Spleen (tissue), 7 donors: ENCODE measurements at regions not wholly inside any gene's neighbourhood (a gene's known extent, or its start where the extent isn't known, plus 50 kb on each side); places are given as distances from the start of the nearest gene placed in this dataset.

Experiments used
- POLR2A ChIP-seq, 3 donors: fragments of 450-650 bp; IDR thresholded peaks; one replicate each; pipeline ENCODE4 v1.5.1; 2017; ENCODE audit warnings: antibody characterized with exemption in 3 of 3, mild to moderate bottlenecking in 1 of 3
- POLR2AphosphoS5 ChIP-seq, 3 donors: sonication (generic); formaldehyde crosslinking; IDR thresholded peaks; one replicate each; pipeline ENCODE4 v1.5.1; 2017; ENCODE audit warnings: antibody characterized with exemption in 3 of 3
- TF ChIP-seq, protein P1 (sequence below), 11 experiments: fragments of 200-600 bp in 7 of 11; fragments of 450-650 bp in 4 of 11; sonication (generic) in 4 of 11; IDR thresholded peaks in 8 of 11; conservative IDR thresholded peaks in 3 of 11; 1 replicate in 7 of 11; 2 replicates in 4 of 11; pipeline versions ENCODE4 v1.4.0 to v1.8.0; 2016 to 2021; ENCODE audit warnings: antibody characterized with exemption in 11 of 11, inconsistent platforms in 4 of 11, mild to moderate bottlenecking in 1 of 11
- donor health status: DM: no; HTN: no; CAD: no; lungs with moderate emphysema.
- donor health status: DM: no; HTN: no; CAD: no.
- donor health status: DM: no; HTN: no; CAD: no.

- TF ChIP-seq, protein P1, sequence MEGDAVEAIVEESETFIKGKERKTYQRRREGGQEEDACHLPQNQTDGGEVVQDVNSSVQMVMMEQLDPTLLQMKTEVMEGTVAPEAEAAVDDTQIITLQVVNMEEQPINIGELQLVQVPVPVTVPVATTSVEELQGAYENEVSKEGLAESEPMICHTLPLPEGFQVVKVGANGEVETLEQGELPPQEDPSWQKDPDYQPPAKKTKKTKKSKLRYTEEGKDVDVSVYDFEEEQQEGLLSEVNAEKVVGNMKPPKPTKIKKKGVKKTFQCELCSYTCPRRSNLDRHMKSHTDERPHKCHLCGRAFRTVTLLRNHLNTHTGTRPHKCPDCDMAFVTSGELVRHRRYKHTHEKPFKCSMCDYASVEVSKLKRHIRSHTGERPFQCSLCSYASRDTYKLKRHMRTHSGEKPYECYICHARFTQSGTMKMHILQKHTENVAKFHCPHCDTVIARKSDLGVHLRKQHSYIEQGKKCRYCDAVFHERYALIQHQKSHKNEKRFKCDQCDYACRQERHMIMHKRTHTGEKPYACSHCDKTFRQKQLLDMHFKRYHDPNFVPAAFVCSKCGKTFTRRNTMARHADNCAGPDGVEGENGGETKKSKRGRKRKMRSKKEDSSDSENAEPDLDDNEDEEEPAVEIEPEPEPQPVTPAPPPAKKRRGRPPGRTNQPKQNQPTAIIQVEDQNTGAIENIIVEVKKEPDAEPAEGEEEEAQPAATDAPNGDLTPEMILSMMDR (IDR thresholded peaks at IDR 0.05 in 8 of 11, conservative IDR thresholded peaks at IDR 0.05 in 3 of 11) = no peak
- TF ChIP-seq POLR2AphosphoS5 (IDR thresholded peaks at IDR 0.05) (no peak), POLR2A (IDR thresholded peaks at IDR 0.05) (no peak)
Measured at GRCh38 chr7:46279290-46279689, 358.2 kb upstream of the IGFBP3 start.
